ENCODE measurements at regions not wholly inside any gene's neighbourhood (a gene's known extent, or its start where the extent isn't known, plus 50 kb on each side); places are given as distances from the start of the nearest gene placed in this dataset.

DNA sequence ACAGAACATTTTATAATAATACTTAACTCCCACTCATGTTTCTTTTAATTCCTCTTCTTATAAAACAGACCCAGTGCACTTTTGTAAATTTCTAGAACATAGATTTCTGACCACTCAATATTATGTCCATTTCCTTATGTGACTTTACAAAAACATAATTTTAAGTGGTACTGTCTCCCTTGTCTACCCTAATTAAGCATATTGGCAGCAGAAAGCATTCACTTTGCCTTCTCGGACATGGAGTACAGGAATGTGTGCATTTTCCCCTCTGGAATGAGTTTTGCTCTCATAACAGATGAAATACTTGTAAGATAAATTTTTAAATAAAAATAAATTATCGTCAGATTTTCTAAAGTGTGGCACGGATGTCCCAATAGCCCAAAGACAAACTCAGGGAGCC, 129.5 kb upstream of the MDM1 start:
- H3K4me3 Mint-ChIP-seq = no peak overlapping the region
- no peak overlapping the region for H3K27ac Mint-ChIP-seq
- no peaks in the 10 kb centered on the region for H3K27me3 ChIP-seq (ENCODE audit: control insufficient read depth, insufficient read depth, low read length)
- no peaks in the 10 kb centered on the region for H3K36me3 Mint-ChIP-seq
- peaks cover 7 to 28% (median 15%) of the 10 kb centered on the region in 4 donors for H3K4me1 Mint-ChIP-seq
- ATAC-seq (ENCODE audit: low read depth in 2 of 2) (no peak), DNase-seq (no peak)
- peaks cover 5% of the 10 kb centered on the region for H3K4me1 ChIP-seq (ENCODE audit: control insufficient read depth, insufficient read depth, low read length, poor library complexity, severe bottlenecking)
- H3K4me3 ChIP-seq (ENCODE audit: low read depth, low read length) = no peak overlapping the region
- H3K36me3 ChIP-seq (ENCODE audit: control insufficient read depth, insufficient read depth, low read length) = no peaks in the 10 kb centered on the region
- peaks cover 0 to 4% (median 0%) of the 10 kb centered on the region in 7 donors for H3K9me3 Mint-ChIP-seq
- no peaks in the 10 kb centered on the region for H3K9me3 ChIP-seq (ENCODE audit: control insufficient read depth in 2 of 2, low read length in 2 of 2)
- H3K27ac ChIP-seq (ENCODE audit: insufficient read depth, low read length, poor library complexity, severe bottlenecking) = no peak overlapping the region
- H3K27me3 Mint-ChIP-seq = no peaks in the 10 kb centered on the region

DNA sequence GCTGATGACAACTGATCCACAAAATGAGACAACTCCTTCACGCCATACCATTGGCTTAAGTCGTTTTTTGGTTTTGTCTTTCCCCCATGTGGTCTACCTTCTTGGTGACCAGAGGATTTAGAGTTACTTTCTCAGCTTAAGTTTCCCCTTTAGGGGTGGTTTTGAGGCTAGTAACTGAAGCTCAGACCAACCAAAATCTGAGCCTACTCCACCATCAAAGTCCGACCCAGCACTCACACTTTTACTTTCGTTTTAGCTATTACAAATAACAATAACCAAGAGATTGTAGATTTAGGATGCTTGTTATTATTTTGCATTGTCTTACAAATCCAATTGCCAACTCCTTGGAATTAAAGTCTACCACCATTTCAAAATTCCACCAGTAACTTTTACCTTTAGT, 130.6 kb upstream of the MDM1 start:
- Mint-ChIP-seq H3K27ac (peak overlapping the region; percentile 92 to 98 (median 93)), H3K27me3 (no peaks in the 10 kb centered on the region), H3K9me3 (peaks cover 0 to 4% (median 0%) of the 10 kb centered on the region in 7 donors), H3K4me3 (peak overlapping the region; percentile 82 to 92 (median 84)), H3K4me1 (peaks cover 7 to 19% (median 9%) of the 10 kb centered on the region in 4 donors), H3K36me3 (no peaks in the 10 kb centered on the region)
- no peaks in the 10 kb centered on the region for H3K36me3 ChIP-seq (ENCODE audit: control insufficient read depth, insufficient read depth, low read length)
- no peaks in the 10 kb centered on the region for H3K9me3 ChIP-seq (ENCODE audit: control insufficient read depth in 2 of 2, low read length in 2 of 2)
- peaks cover 5% of the 10 kb centered on the region for H3K4me1 ChIP-seq (ENCODE audit: control insufficient read depth, insufficient read depth, low read length, poor library complexity, severe bottlenecking)
- DNase-seq = peak in 2 of 3 donors; percentile 20 to 61
- peak in 1 of 2 donors; percentile 46 for ATAC-seq (ENCODE audit: low read depth in 2 of 2)
- peak overlapping the region; percentile 70 for H3K4me3 ChIP-seq (ENCODE audit: low read depth, low read length)
- no peaks in the 10 kb centered on the region for H3K27me3 ChIP-seq (ENCODE audit: control insufficient read depth, insufficient read depth, low read length)
- H3K27ac ChIP-seq (ENCODE audit: insufficient read depth, low read length, poor library complexity, severe bottlenecking) = no peak overlapping the region

DNA sequence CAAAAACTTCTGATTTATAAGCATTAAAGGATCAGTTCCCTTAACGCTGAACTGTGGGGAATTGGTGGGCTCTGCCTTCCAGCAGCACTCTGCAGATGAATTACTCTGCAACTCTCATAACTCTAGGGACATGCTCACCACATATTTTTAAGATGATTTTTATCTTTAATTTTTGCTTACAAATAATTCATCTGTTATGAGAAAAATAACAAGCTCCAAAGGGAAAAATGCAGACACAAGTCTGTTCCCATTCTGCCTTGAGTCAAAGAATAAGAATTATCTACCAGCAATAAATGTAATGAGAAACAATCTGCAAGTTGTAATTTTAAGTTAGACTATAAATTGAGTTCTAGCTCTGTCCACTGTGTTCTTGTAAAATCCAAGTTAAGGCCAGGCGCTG, 133.1 kb upstream of the MDM1 start:
- DNase-seq (no peak), ATAC-seq (ENCODE audit: low read depth in 2 of 2) (no peak)
- Histone ChIP-seq H3K9me3 (ENCODE audit: control insufficient read depth in 2 of 2, low read length in 2 of 2) (no peaks in the 10 kb centered on the region), H3K36me3 (ENCODE audit: control insufficient read depth, insufficient read depth, low read length) (no peaks in the 10 kb centered on the region), H3K27ac (ENCODE audit: insufficient read depth, low read length, poor library complexity, severe bottlenecking) (no peak overlapping the region), H3K27me3 (ENCODE audit: control insufficient read depth, insufficient read depth, low read length) (no peaks in the 10 kb centered on the region), H3K4me1 (ENCODE audit: control insufficient read depth, insufficient read depth, low read length, poor library complexity, severe bottlenecking) (no peaks in the 10 kb centered on the region), H3K4me3 (ENCODE audit: low read depth, low read length) (no peak overlapping the region)
- Mint-ChIP-seq H3K27me3 (no peaks in the 10 kb centered on the region), H3K4me3 (no peak overlapping the region), H3K9me3 (peaks cover 0 to 4% (median 0%) of the 10 kb centered on the region in 7 donors), H3K36me3 (no peaks in the 10 kb centered on the region), H3K27ac (no peak overlapping the region), H3K4me1 (peaks cover 2 to 17% (median 12%) of the 10 kb centered on the region in 4 donors)

DNA sequence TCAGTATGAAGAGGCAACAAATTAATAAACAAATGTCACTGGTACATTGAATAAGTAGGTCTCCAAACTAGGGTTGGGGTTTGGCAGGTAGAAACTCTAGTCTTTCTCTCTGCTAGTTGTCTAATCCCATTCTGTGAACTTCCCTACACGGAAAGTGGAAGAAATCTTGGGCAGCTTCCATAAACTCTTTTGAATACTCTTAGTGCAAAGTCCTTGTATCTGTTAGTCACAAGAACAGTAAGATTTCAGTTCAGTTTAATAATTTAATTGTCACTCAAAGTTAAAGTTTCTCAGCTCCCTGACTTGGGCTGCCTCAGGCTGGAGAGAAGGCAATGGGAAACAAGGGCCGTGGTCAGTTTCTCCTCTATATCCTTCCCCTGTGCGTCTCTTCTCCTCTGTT, 135.4 kb upstream of the MDM1 start:
- H3K27ac Mint-ChIP-seq = peak overlapping the region in 1 of 3 donors; percentile 65

DNA sequence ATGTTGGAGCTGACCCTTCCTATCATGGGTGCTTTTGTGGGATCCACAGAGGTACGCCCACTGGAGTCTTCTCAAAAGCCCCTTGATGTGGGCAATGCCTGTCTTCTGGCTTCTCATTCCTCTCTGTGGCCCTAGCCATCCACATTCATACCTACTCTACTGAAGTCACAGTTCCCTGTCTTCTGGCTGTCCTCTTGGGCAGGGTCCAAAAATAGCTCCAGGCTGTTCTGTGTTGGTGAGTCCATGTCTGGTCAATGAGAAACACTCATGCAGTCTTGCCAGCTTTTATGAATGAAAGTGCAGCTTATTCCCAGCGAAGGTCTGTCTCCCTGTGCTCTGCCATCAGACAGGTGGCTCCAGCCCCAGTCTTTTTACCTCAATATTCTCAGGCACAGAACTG, 135.9 kb upstream of the MDM1 start:
- Mint-ChIP-seq H3K36me3 (no peaks in the 10 kb centered on the region), H3K27me3 (no peaks in the 10 kb centered on the region), H3K4me1 (peaks cover 2 to 12% (median 4%) of the 10 kb centered on the region in 4 donors), H3K27ac (peak overlapping the region in 1 of 3 donors; percentile 65), H3K4me3 (no peak overlapping the region), H3K9me3 (peaks cover 0 to 2% (median 0%) of the 10 kb centered on the region in 7 donors)
- no peak for ATAC-seq (ENCODE audit: low read depth in 2 of 2)
- Histone ChIP-seq H3K27me3 (ENCODE audit: control insufficient read depth, insufficient read depth, low read length) (no peaks in the 10 kb centered on the region), H3K9me3 (ENCODE audit: control insufficient read depth in 2 of 2, low read length in 2 of 2) (no peaks in the 10 kb centered on the region), H3K27ac (ENCODE audit: insufficient read depth, low read length, poor library complexity, severe bottlenecking) (no peak overlapping the region), H3K4me3 (ENCODE audit: low read depth, low read length) (no peak overlapping the region), H3K4me1 (ENCODE audit: control insufficient read depth, insufficient read depth, low read length, poor library complexity, severe bottlenecking) (no peaks in the 10 kb centered on the region), H3K36me3 (ENCODE audit: control insufficient read depth, insufficient read depth, low read length) (no peaks in the 10 kb centered on the region)
- no peak for DNase-seq

More for the DNA sequence above, 135.4 kb upstream of the MDM1 start:
- ATAC-seq (ENCODE audit: low read depth in 2 of 2) (no peak), DNase-seq (no peak)
- H3K9me3 ChIP-seq (ENCODE audit: control insufficient read depth in 2 of 2, low read length in 2 of 2) = no peaks in the 10 kb centered on the region
- H3K27me3 Mint-ChIP-seq = no peaks in the 10 kb centered on the region
- H3K4me1 ChIP-seq (ENCODE audit: control insufficient read depth, insufficient read depth, low read length, poor library complexity, severe bottlenecking) = no peaks in the 10 kb centered on the region
- H3K9me3 Mint-ChIP-seq = peaks cover 0 to 4% (median 0%) of the 10 kb centered on the region in 7 donors
- H3K4me3 ChIP-seq (ENCODE audit: low read depth, low read length) = no peak overlapping the region
- H3K4me1 Mint-ChIP-seq = peaks cover 2 to 17% (median 10%) of the 10 kb centered on the region in 4 donors
- no peaks in the 10 kb centered on the region for H3K36me3 Mint-ChIP-seq
- H3K27me3 ChIP-seq (ENCODE audit: control insufficient read depth, insufficient read depth, low read length) = no peaks in the 10 kb centered on the region
- no peak overlapping the region for H3K4me3 Mint-ChIP-seq
- H3K27ac ChIP-seq (ENCODE audit: insufficient read depth, low read length, poor library complexity, severe bottlenecking) = no peak overlapping the region
- H3K36me3 ChIP-seq (ENCODE audit: control insufficient read depth, insufficient read depth, low read length) = no peaks in the 10 kb centered on the region

DNA sequence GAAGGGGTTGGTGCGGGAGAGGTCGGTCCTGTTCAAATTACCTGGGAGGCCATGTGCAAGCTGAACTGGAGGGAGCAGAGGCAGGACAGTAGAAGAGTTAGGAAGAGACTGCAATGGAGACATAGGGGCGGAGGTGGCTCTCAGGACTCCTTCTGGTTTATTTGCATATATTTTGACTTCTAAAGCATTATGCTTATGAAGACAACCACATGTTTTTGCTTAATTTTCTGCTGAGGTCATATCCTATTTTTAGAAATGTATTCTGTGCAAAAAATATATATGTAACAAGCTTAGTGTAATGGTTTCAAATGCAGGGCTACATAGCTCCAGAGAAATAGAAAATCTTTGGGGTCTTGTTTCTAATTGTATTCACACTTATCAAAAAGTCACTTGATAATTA, 137.0 kb upstream of the MDM1 start:
- Mint-ChIP-seq H3K36me3 (no peaks in the 10 kb centered on the region), H3K9me3 (peaks cover 0 to 2% (median 0%) of the 10 kb centered on the region in 7 donors), H3K4me1 (peaks cover 0 to 12% (median 3%) of the 10 kb centered on the region in 4 donors), H3K27ac (peak overlapping the region in 1 of 3 donors; percentile 16), H3K27me3 (no peaks in the 10 kb centered on the region), H3K4me3 (no peak overlapping the region)
- no peaks in the 10 kb centered on the region for H3K36me3 ChIP-seq (ENCODE audit: control insufficient read depth, insufficient read depth, low read length)
- no peaks in the 10 kb centered on the region for H3K4me1 ChIP-seq (ENCODE audit: control insufficient read depth, insufficient read depth, low read length, poor library complexity, severe bottlenecking)
- H3K4me3 ChIP-seq (ENCODE audit: low read depth, low read length) = no peak overlapping the region
- H3K27me3 ChIP-seq (ENCODE audit: control insufficient read depth, insufficient read depth, low read length) = no peaks in the 10 kb centered on the region
- no peak for DNase-seq
- no peaks in the 10 kb centered on the region for H3K9me3 ChIP-seq (ENCODE audit: control insufficient read depth in 2 of 2, low read length in 2 of 2)
- no peak for ATAC-seq (ENCODE audit: low read depth in 2 of 2)
- no peak overlapping the region for H3K27ac ChIP-seq (ENCODE audit: insufficient read depth, low read length, poor library complexity, severe bottlenecking)

DNA sequence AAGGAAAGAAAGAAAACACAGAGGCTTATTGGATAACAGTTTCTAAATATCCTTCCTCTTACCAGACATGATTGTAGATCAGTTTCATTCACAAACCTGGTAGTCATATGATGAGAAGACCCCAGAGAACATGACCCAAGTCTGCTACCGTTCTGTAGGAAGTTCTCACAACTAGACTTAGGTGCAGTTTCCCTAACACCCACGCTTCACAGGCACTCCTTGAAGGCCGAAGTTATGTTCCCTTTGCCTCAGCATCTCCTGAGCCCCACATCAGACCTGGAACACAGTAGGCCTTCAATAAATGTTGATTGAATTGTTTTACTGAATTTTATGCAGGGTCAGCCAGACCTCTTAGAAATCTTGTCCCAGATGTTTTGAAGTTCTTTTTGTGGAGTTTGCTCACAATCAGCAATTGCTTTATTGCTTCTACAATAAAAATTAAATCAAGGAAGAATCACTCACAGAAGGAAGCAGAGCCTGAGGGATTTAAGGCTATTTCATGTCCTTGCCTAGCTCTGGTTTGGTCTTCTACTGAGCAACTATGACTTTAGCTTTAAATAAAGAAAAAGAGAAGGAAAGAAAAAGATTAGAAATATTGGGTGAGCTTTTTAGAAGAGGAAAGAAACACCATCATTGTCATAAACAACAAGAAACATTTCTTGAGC, 138.6 kb upstream of the MDM1 start:
- ATAC-seq (ENCODE audit: low read depth in 2 of 2) (no peak), DNase-seq (no peak)
- no peaks in the 10 kb centered on the region for H3K9me3 ChIP-seq (ENCODE audit: control insufficient read depth in 2 of 2, low read length in 2 of 2)
- H3K27me3 ChIP-seq (ENCODE audit: control insufficient read depth, insufficient read depth, low read length) = no peaks in the 10 kb centered on the region
- no peaks in the 10 kb centered on the region for H3K36me3 ChIP-seq (ENCODE audit: control insufficient read depth, insufficient read depth, low read length)
- Mint-ChIP-seq H3K9me3 (peaks cover 0 to 2% (median 0%) of the 10 kb centered on the region in 7 donors), H3K4me3 (no peak overlapping the region), H3K27me3 (no peaks in the 10 kb centered on the region), H3K27ac (no peak overlapping the region), H3K4me1 (peaks cover 0 to 12% (median 3%) of the 10 kb centered on the region in 4 donors), H3K36me3 (no peaks in the 10 kb centered on the region)
- no peaks in the 10 kb centered on the region for H3K4me1 ChIP-seq (ENCODE audit: control insufficient read depth, insufficient read depth, low read length, poor library complexity, severe bottlenecking)
- H3K27ac ChIP-seq (ENCODE audit: insufficient read depth, low read length, poor library complexity, severe bottlenecking) = no peak overlapping the region
- no peak overlapping the region for H3K4me3 ChIP-seq (ENCODE audit: low read depth, low read length)

Data from CD4-positive, CD25-positive, alpha-beta regulatory T cell (primary cell).